Motor neuron (in vitro differentiated cells): ENCODE measurements at regions not wholly inside any gene's neighbourhood (a gene's known extent, or its start where the extent isn't known, plus 50 kb on each side); places are given as distances from the start of the nearest gene placed in this dataset.
"Not testable (repeated sequence)": the region's sequence is repeated elsewhere in the genome, so short reads cannot be mapped to it uniquely, and the experiment has no call there.

Experiments
- ATAC-seq, 8 experiments: fragments of 200-7000 bp; cut with Tn5 transposase; replicated peaks in 6 of 8; 2 replicates each; pipeline ENCODE4 v1.8.0; 2021; ENCODE audit warnings: mild to moderate bottlenecking in 8 of 8, moderate library complexity in 8 of 8
- H3K27ac ChIP-seq, 2 donors: fragments of 250-450 bp; sonication (Bioruptor Pico); 2 replicates each; pipeline ENCODE4 v1.9.0; 2021; ENCODE audit warnings: antibody characterized with exemption in 2 of 2, mild to moderate bottlenecking in 2 of 2, moderate library complexity in 1 of 2
- H3K4me1 ChIP-seq, 2 donors: fragments of 250-450 bp; sonication (Bioruptor Pico); replicated peaks in 1 of 2; 2 replicates each; pipeline ENCODE4 v1.6.1; 2021; ENCODE audit warnings: antibody characterized with exemption in 2 of 2, mild to moderate bottlenecking in 2 of 2, moderate library complexity in 1 of 2
- H3K4me3 ChIP-seq, 5 donors: fragments of 250-450 bp; sonication (Bioruptor Pico); 2 replicates each; pipeline ENCODE4 v1.9.0; 2021; ENCODE audit warnings: antibody characterized with exemption in 5 of 5, mild to moderate bottlenecking in 5 of 5, moderate library complexity in 4 of 5
- WGBS, 10 experiments: fragments of 450-650 bp; shearing (Covaris generic); methylation state at CpG; one replicate each; pipeline ENCODE4 v1.0.0; 2022; 5-methylcytosine and 5-hydroxymethylcytosine counted together
- in situ Hi-C, 9 experiments: fragments of 400-800 bp; cut with MboI; loops; one replicate each; pipeline ENCODE4 v1.15.0; 2021; ENCODE audit warnings: low sequenced_read_pairs in 9 of 9, low pct_unique_long_range_greater_than_20kb in 2 of 9; ENCODE audit not compliant: unreplicated experiment in 9 of 9

GRCh38 chr6:102986086-102986485, 1592.6 kb downstream of the GRIK2 start:
- in situ Hi-C loops: no loop called here
- no peak for ATAC-seq
- no peak overlapping the region for H3K27ac ChIP-seq
- no peak overlapping the region for H3K4me3 ChIP-seq
- H3K4me1 ChIP-seq: peaks cover 5 to 18% of the 10 kb centered on the region in 2 donors

GRCh38 chr6:102984357-102984756, 1590.8 kb downstream of the GRIK2 start:
- Histone ChIP-seq H3K4me3 (no peak overlapping the region), H3K27ac (no peak overlapping the region), H3K4me1 (peaks cover 5 to 20% of the 10 kb centered on the region in 2 donors)
- 0 to 100% (median 83%) methylated on average over 1 of the region's 1 CpG; no CpG with 5 or more reads in 3 of the 10 experiments for WGBS, 10 experiments
- ATAC-seq: no peak
- in situ Hi-C loops: no loop called here

GRCh38 chr6:102981490-102982015, 1588.0 kb downstream of the GRIK2 start:
- peaks cover 5 to 20% of the 10 kb centered on the region in 2 donors for H3K4me1 ChIP-seq
- WGBS, 10 experiments: 0 to 100% (median 55%) methylated on average over 1 to 2 of the region's 2 CpGs; no CpG with 5 or more reads in 1 of the 10 experiments
- no peak overlapping the region for H3K27ac ChIP-seq
- peak in 5 of 8 experiments; percentile 62 to 90 (median 83) for ATAC-seq
- in situ Hi-C loops: no loop called here
- H3K4me3 ChIP-seq: no peak overlapping the region

GRCh38 chr6:102980951-102981350, 1587.4 kb downstream of the GRIK2 start:
- in situ Hi-C loops: no loop called here
- WGBS, 10 experiments: 0 to 100% (median 83%) methylated on average over 1 of the region's 1 CpG; no CpG with 5 or more reads in 4 of the 10 experiments
- peak in 3 of 8 experiments; percentile 35 to 61 (median 53) for ATAC-seq
- H3K27ac ChIP-seq: no peak overlapping the region
- no peak overlapping the region for H3K4me3 ChIP-seq
- H3K4me1 ChIP-seq: peaks cover 5 to 20% of the 10 kb centered on the region in 2 donors

- Histone ChIP-seq H3K4me1 (no peaks in the 10 kb centered on the region), H3K27ac (no peak overlapping the region), H3K4me3 (no peak overlapping the region)
- ATAC-seq: no peak
- in situ Hi-C loops: no loop called here
These were observed 1568.4 kb downstream of the GRIK2 start for GRCh38 chr6:102961902-102962301.

- Histone ChIP-seq H3K4me3 (no peak overlapping the region), H3K27ac (no peak overlapping the region), H3K4me1 (no peaks in the 10 kb centered on the region)
- in situ Hi-C loops: no loop called here
- 0 to 100% (median 82%) methylated on average over 1 to 3 of the region's 3 CpGs; no CpG with 5 or more reads in 1 of the 10 experiments for WGBS, 10 experiments
- no peak for ATAC-seq
These were observed 1557.5 kb downstream of the GRIK2 start for GRCh38 chr6:102950967-102951366.

- ATAC-seq: no peak
- H3K27ac ChIP-seq: no peak overlapping the region
- 0 to 100% (median 37%) methylated on average over 1 of the region's 1 CpG; no CpG with 5 or more reads in 2 of the 10 experiments for WGBS, 10 experiments
- in situ Hi-C loops: no loop called here
- H3K4me1 ChIP-seq: no peaks in the 10 kb centered on the region
- no peak overlapping the region for H3K4me3 ChIP-seq
These were observed 1551.0 kb downstream of the GRIK2 start for GRCh38 chr6:102944475-102944874.

- Histone ChIP-seq H3K27ac (no peak overlapping the region), H3K4me1 (no peaks in the 10 kb centered on the region), H3K4me3 (no peak overlapping the region)
- ATAC-seq: no peak
- in situ Hi-C loops: no loop called here
These were observed 1548.7 kb downstream of the GRIK2 start for GRCh38 chr6:102942206-102942605.

- Histone ChIP-seq H3K4me3 (no peak overlapping the region), H3K4me1 (no peaks in the 10 kb centered on the region), H3K27ac (no peak overlapping the region)
- in situ Hi-C loops: no loop called here
- no peak for ATAC-seq
- 5 to 100% (median 60%) methylated on average over 1 to 3 of the region's 3 CpGs for WGBS, 10 experiments
These were observed 1543.5 kb downstream of the GRIK2 start for GRCh38 chr6:102936959-102937358.

GRCh38 chr6:102928109-102928508, 1534.6 kb downstream of the GRIK2 start:
- Histone ChIP-seq H3K4me1 (no peaks in the 10 kb centered on the region), H3K27ac (no peak overlapping the region), H3K4me3 (no peak overlapping the region)
- 60 to 100% (median 100%) methylated on average over 1 to 3 of the region's 3 CpGs; no CpG with 5 or more reads in 7 of the 10 experiments for WGBS, 10 experiments
- no peak for ATAC-seq
- in situ Hi-C loops: no loop called here

- ATAC-seq: no peak
- 6 to 100% (median 78%) methylated on average over 2 to 6 of the region's 6 CpGs for WGBS, 10 experiments
These were observed 1524.7 kb downstream of the GRIK2 start for GRCh38 chr6:102918161-102918560.

GRCh38 chr6:102911571-102911970, 1518.1 kb downstream of the GRIK2 start:
- Histone ChIP-seq H3K27ac (no peak overlapping the region), H3K4me1 (no peaks in the 10 kb centered on the region), H3K4me3 (no peak overlapping the region)
- in situ Hi-C loops: no loop called here
- peak in 1 of 8 experiments; percentile 19 for ATAC-seq

More at GRCh38 chr6:102918161-102918560, 1524.7 kb downstream of the GRIK2 start:
- in situ Hi-C loops: no loop called here
- Histone ChIP-seq H3K27ac (no peak overlapping the region), H3K4me1 (no peaks in the 10 kb centered on the region), H3K4me3 (no peak overlapping the region)

- H3K27ac ChIP-seq, in situ Hi-C loops, H3K4me1 ChIP-seq, H3K4me3 ChIP-seq, ATAC-seq: not testable (repeated sequence)
- WGBS, 10 experiments: 93 to 96% methylated on average over 3 to 7 of the region's 38 CpGs; no CpG with 5 or more reads in 8 of the 10 experiments
These were observed 1517.2 kb downstream of the GRIK2 start for GRCh38 chr6:102910701-102911139.

- ATAC-seq: no peak
- no peaks in the 10 kb centered on the region for H3K4me1 ChIP-seq
- in situ Hi-C loops: no loop called here
- 11 to 86% (median 63%) methylated on average over 1 to 6 of the region's 6 CpGs; no CpG with 5 or more reads in 2 of the 10 experiments for WGBS, 10 experiments
- H3K4me3 ChIP-seq: no peak overlapping the region
- no peak overlapping the region for H3K27ac ChIP-seq
These were observed 1513.7 kb downstream of the GRIK2 start for GRCh38 chr6:102907181-102907580.
